Vagina (tissue), 2 donors: ENCODE measurements at regions not wholly inside any gene's neighbourhood (a gene's known extent, or its start where the extent isn't known, plus 50 kb on each side); places are given as distances from the start of the nearest gene placed in this dataset.

Source experiments
- DNase-seq, 2 donors: peaks; one replicate each; pipeline ENCODE4 v3.0.0-alpha.2; 2017; ENCODE audit errors: extremely low spot score in 2 of 2
- H3K27ac ChIP-seq: fragments of 200-600 bp; sonication (generic); one replicate; pipeline ENCODE4 v1.5.1; 2019
- H3K27me3 ChIP-seq: fragments of 200-600 bp; sonication (generic); one replicate; pipeline ENCODE4 v1.5.1; 2019
- H3K36me3 ChIP-seq, 2 donors: fragments of 200-600 bp; sonication (generic); one replicate each; pipeline ENCODE4 v1.5.1; 2017 to 2019
- H3K4me1 ChIP-seq: fragments of 200-600 bp; sonication (generic); one replicate; pipeline ENCODE4 v1.5.1; 2019
- H3K4me3 ChIP-seq, 2 donors: fragments of 200-600 bp; sonication (generic); 1 replicate in 1 of 2; 2 replicates in 1 of 2; pipeline ENCODE4 v1.5.1; 2016 to 2019
- H3K9me3 ChIP-seq: fragments of 200-600 bp; sonication (generic); one replicate; pipeline ENCODE4 v1.5.1; 2019
- CTCF ChIP-seq, 3 experiments: fragments of 450-650 bp in 2 of 3; fragments of 200-600 bp in 1 of 3; sonication (generic) in 1 of 3; IDR thresholded peaks; one replicate each; pipeline ENCODE4 v1.5.1; 2017 to 2019; ENCODE audit warnings: antibody characterized with exemption in 3 of 3, mild to moderate bottlenecking in 2 of 3, moderate library complexity in 2 of 3
- POLR2A ChIP-seq, 2 donors: fragments of 450-650 bp; IDR thresholded peaks; one replicate each; pipeline ENCODE4 v1.6.1; 2017; ENCODE audit warnings: antibody characterized with exemption in 2 of 2, mild to moderate bottlenecking in 2 of 2, moderate library complexity in 2 of 2
- POLR2AphosphoS5 ChIP-seq, 2 donors: sonication (generic); formaldehyde crosslinking; IDR thresholded peaks; one replicate each; pipeline ENCODE4 v1.9.0; 2017; ENCODE audit warnings: antibody characterized with exemption in 2 of 2, mild to moderate bottlenecking in 2 of 2, low read depth in 1 of 2; ENCODE audit not compliant: insufficient read depth in 1 of 2
- intact Hi-C: fragments of 100-400 bp; cut with DNase I; formaldehyde crosslinking; loops from one replicate; pipeline ENCODE4 v1.15.1; 2023

- Histone ChIP-seq H3K27ac (no peak overlapping the region), H3K27me3 (no peaks in the 10 kb centered on the region), H3K4me1 (no peaks in the 10 kb centered on the region), H3K4me3 (no peak overlapping the region), H3K9me3 (no peaks in the 10 kb centered on the region), H3K36me3 (no peaks in the 10 kb centered on the region)
- intact Hi-C loops: no loop called here
- DNase-seq: no peak
- no peak for TF ChIP-seq POLR2A (IDR thresholded peaks at IDR 0.05)
- no peak for TF ChIP-seq CTCF (IDR thresholded peaks at IDR 0.05)
- TF ChIP-seq POLR2AphosphoS5 (IDR thresholded peaks at IDR 0.05; ENCODE audit: insufficient read depth in 1 of 2, low read depth in 1 of 2): no peak
Measured at GRCh38 chr2:138193416-138194213, 229.3 kb downstream of the HNMT start.

- Histone ChIP-seq H3K36me3 (no peaks in the 10 kb centered on the region), H3K9me3 (no peaks in the 10 kb centered on the region), H3K27ac (no peak overlapping the region), H3K4me3 (no peak overlapping the region), H3K27me3 (no peaks in the 10 kb centered on the region), H3K4me1 (no peaks in the 10 kb centered on the region)
- DNase-seq: no peak
- TF ChIP-seq POLR2A (IDR thresholded peaks at IDR 0.05) (no peak), POLR2AphosphoS5 (IDR thresholded peaks at IDR 0.05; ENCODE audit: insufficient read depth in 1 of 2, low read depth in 1 of 2) (no peak), CTCF (IDR thresholded peaks at IDR 0.05) (no peak)
- intact Hi-C loops: no loop called here
Measured at GRCh38 chr2:138201286-138201685, 237.0 kb downstream of the HNMT start.

GRCh38 chr2:138202762-138203161 lies 238.5 kb downstream of the HNMT start:
- Histone ChIP-seq H3K4me3 (no peak overlapping the region), H3K27me3 (no peaks in the 10 kb centered on the region), H3K27ac (no peak overlapping the region), H3K36me3 (no peaks in the 10 kb centered on the region), H3K9me3 (no peaks in the 10 kb centered on the region), H3K4me1 (no peaks in the 10 kb centered on the region)
- intact Hi-C loops: no loop called here
- no peak for DNase-seq
- TF ChIP-seq CTCF (IDR thresholded peaks at IDR 0.05) (no peak), POLR2AphosphoS5 (IDR thresholded peaks at IDR 0.05; ENCODE audit: insufficient read depth in 1 of 2, low read depth in 1 of 2) (no peak), POLR2A (IDR thresholded peaks at IDR 0.05) (no peak)

- H3K4me3 ChIP-seq: no peak overlapping the region
- intact Hi-C loops: no loop called here
- H3K4me1 ChIP-seq: no peaks in the 10 kb centered on the region
- H3K36me3 ChIP-seq: no peaks in the 10 kb centered on the region
- no peak for DNase-seq
- H3K27me3 ChIP-seq: no peaks in the 10 kb centered on the region
- no peak for TF ChIP-seq POLR2A (IDR thresholded peaks at IDR 0.05)
- H3K27ac ChIP-seq: no peak overlapping the region
- no peaks in the 10 kb centered on the region for H3K9me3 ChIP-seq
Measured at GRCh38 chr2:138205281-138205680, 241.0 kb downstream of the HNMT start.

GRCh38 chr2:138207074-138207930 lies 243.0 kb downstream of the HNMT start:
- Histone ChIP-seq H3K36me3 (no peaks in the 10 kb centered on the region), H3K4me3 (no peak overlapping the region), H3K9me3 (no peaks in the 10 kb centered on the region), H3K4me1 (no peaks in the 10 kb centered on the region), H3K27me3 (no peaks in the 10 kb centered on the region), H3K27ac (no peak overlapping the region)
- DNase-seq: no peak
- TF ChIP-seq CTCF (IDR thresholded peaks at IDR 0.05) (no peak), POLR2AphosphoS5 (IDR thresholded peaks at IDR 0.05; ENCODE audit: insufficient read depth in 1 of 2, low read depth in 1 of 2) (no peak), POLR2A (IDR thresholded peaks at IDR 0.05) (no peak)
- intact Hi-C loops: no loop called here
